GM12872 (cell line): ENCODE measurements at regions not wholly inside any gene's neighbourhood (a gene's known extent, or its start where the extent isn't known, plus 50 kb on each side); places are given as distances from the start of the nearest gene placed in this dataset.

Experiments used
- CTCF ChIP-seq: IDR thresholded peaks from 3 replicates; pipeline ENCODE4 v1.5.1; 2011; ENCODE audit warnings: low read depth, mild to moderate bottlenecking, low read length, moderate library complexity; ENCODE audit not compliant: insufficient read depth

- no peak for TF ChIP-seq CTCF
Observed at GRCh38 chr12:34363050-34363673, 340.9 kb downstream of the ALG10 start.

DNA sequence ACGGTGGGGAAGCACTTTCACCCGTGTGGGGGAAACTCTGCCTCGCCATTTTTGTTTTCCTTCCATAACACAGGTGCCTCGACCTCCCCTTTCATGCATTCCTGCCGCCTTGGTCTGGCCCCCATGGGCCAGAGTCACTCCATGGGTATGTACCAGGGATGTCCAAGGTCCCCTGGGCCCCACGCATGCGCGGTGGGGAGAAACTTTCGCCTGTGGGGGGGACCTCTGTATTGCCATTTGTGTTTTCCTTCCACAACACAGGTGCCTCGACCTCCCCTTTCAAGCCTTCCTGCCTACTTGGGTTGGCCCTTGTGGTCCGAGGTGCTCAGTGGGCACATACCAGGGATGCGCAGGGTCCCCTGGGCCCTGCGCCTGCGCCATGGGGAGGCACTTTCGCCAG, 345.8 kb downstream of the ALG10 start:
- no peak for TF ChIP-seq CTCF

GRCh38 chr12:34371050-34371449, 348.8 kb downstream of the ALG10 start:
- no peak for TF ChIP-seq CTCF

DNA sequence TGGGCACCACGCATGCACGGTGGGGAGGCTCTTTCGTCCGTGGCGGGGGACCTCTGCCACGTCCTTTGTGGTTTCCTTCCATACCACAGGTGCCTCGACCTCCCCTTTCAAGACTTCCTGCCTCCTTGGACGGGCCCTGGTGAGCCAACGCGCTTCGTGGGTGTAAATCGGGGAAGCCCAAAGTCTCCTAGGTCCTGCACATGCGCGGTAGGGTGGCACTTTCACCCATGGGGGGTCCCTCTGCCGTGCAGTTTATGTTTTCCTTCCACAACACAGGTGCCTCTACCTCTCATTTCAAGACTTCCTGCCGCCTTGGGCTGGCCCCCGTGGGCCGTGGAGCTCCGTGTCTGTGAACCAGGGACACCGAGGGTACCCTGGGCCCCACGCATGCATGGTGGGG, 349.7 kb downstream of the ALG10 start:
- no peak for TF ChIP-seq CTCF

GRCh38 chr12:34373926-34374325, 351.6 kb downstream of the ALG10 start:
- no peak for TF ChIP-seq CTCF

GRCh38 chr12:34376133-34376799, 354.0 kb downstream of the ALG10 start:
- TF ChIP-seq CTCF: no peak

DNA sequence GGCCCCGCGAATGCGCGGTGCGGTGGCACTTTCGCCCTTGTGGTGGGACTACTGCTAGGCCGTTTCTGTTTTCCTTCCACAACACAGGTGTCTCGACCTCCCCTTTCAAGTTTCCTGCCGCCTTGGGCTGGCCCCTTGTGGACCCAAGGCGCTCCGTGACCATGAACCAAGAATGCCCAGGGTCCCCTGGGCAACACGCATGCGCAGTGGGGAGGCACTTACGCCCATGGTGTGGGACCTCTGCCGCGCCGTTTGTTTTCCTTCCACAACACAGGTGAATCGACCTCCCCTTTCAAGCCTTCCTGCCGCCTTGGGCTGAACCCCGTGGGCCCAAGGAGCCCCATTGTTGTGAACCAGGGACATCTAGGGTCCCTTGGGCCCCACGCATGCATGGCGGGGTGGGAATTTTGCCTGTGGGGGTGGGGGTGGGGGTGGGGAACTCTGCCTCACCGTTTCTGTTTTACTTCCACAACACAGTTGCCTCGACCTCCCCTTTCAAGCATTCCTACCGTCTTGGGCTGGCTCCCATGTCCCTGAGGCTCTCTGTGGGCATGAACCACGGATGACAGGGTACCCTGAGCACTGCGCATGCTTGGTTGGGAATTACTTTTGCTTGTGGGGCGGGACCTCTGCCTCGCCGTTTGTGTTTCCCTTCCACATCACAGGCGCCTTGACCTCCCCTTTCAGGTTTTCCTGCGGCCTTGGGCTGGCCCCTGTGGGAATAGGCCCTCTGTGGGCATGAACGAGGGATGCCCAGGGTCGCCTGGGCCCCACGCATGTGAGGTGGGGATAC, 355.1 kb downstream of the ALG10 start:
- no peak for TF ChIP-seq CTCF
